Endothelial cell of umbilical vein (primary cell): ENCODE measurements at regions not wholly inside any gene's neighbourhood (a gene's known extent, or its start where the extent isn't known, plus 50 kb on each side); places are given as distances from the start of the nearest gene placed in this dataset.

Source experiments
- BruUV-seq: library from RNA; stranded (reverse); fragments of 400-500 nt; replicated peaks from 2 replicates; lab custom pipeline; 2021; lab: Mats Ljungman, UMichigan
- CTCF ChIA-PET: fragments of 300-600, 350-600 bp; sonication (Branson Sonifier 250); formaldehyde crosslinking; loops from one replicate; lab custom pipeline; 2021; ENCODE audit warnings: antibody characterized with exemption, inconsistent platforms; lab: Charles Lee
- POLR2A ChIA-PET: fragments of 300-600, 350-600 bp; sonication (Branson Sonifier 250); formaldehyde crosslinking; loops from one replicate; lab custom pipeline; 2021; ENCODE audit warnings: antibody characterized with exemption, inconsistent platforms; lab: Charles Lee
- DNase-seq: peaks from one replicate; pipeline ENCODE4 v3.0.0-alpha.2; 2011; ENCODE audit warnings: low read depth, low spot score
- FAIRE-seq: peaks from 2 replicates; lab custom pipeline; 2011; peaks lifted over from hg19 to GRCh38; lab: Jason Lieb, UNC
- H2AFZ ChIP-seq: 2 replicates; pipeline ENCODE4 v1.6.0; 2012; ENCODE audit warnings: low read depth, low read length, control low read depth, inconsistent platforms
- H3K27ac ChIP-seq: 2 replicates; pipeline ENCODE4 v1.5.1; 2011; ENCODE audit warnings: low read depth, mild to moderate bottlenecking, control low read depth, low read length, moderate library complexity; ENCODE audit not compliant: insufficient read depth
- H3K27me3 ChIP-seq, 2 experiments: 2 replicates each; pipeline versions ENCODE4 v1.6.0 to v1.6.1; 2011; ENCODE audit warnings: low read length in 2 of 2, mixed read lengths in 1 of 2; ENCODE audit not compliant: control insufficient read depth in 2 of 2, insufficient read depth in 2 of 2
- H3K36me3 ChIP-seq, 2 experiments: 2 replicates in 1 of 2; 3 replicates in 1 of 2; pipeline ENCODE4 v1.5.1; 2011; ENCODE audit warnings: low read length in 2 of 2, mild to moderate bottlenecking in 1 of 2, moderate library complexity in 1 of 2; ENCODE audit not compliant: control insufficient read depth in 2 of 2, insufficient read depth in 2 of 2; ENCODE audit errors: extremely low read depth in 1 of 2
- H3K4me1 ChIP-seq: 3 replicates; pipeline ENCODE4 v1.5.1; 2011; ENCODE audit warnings: mild to moderate bottlenecking, low read length; ENCODE audit not compliant: control insufficient read depth, insufficient read depth; ENCODE audit errors: extremely low read depth
- H3K4me2 ChIP-seq: 2 replicates; pipeline ENCODE4 v1.6.1; 2011; ENCODE audit warnings: low read length, control low read depth, mixed read lengths; ENCODE audit not compliant: insufficient read depth
- H3K4me3 ChIP-seq, 3 experiments: fragments of 200-600 bp in 1 of 3; sonication (generic), shearing (Covaris generic) in 1 of 3; replicated peaks in 1 of 3; 2 replicates each; pipeline ENCODE4 v1.5.1; 2011 to 2016; ENCODE audit warnings: control low read depth in 3 of 3, low read length in 3 of 3, mild to moderate bottlenecking in 2 of 3, inconsistent platforms in 1 of 3, low read depth in 1 of 3, moderate library complexity in 1 of 3; ENCODE audit not compliant: insufficient read depth in 1 of 3
- H3K79me2 ChIP-seq: 2 replicates; pipeline ENCODE4 v1.6.0; 2012; ENCODE audit warnings: low read length, inconsistent platforms; ENCODE audit not compliant: control insufficient read depth, insufficient read depth
- H3K9ac ChIP-seq: replicated peaks from 2 replicates; pipeline ENCODE3; 2011; ENCODE audit warnings: low read length, control low read depth; ENCODE audit not compliant: insufficient read depth; ENCODE audit errors: extremely low read depth
- H3K9me1 ChIP-seq: replicated peaks from 3 replicates; pipeline ENCODE4 v1.6.0; 2011; ENCODE audit warnings: mild to moderate bottlenecking, low read length; ENCODE audit not compliant: control insufficient read depth, insufficient read depth; ENCODE audit errors: extremely low read depth
- H3K9me3 ChIP-seq: replicated peaks from 2 replicates; pipeline ENCODE4 v1.5.1; 2012; ENCODE audit warnings: low read length, inconsistent platforms; ENCODE audit not compliant: control insufficient read depth, insufficient read depth
- H4K20me1 ChIP-seq: replicated peaks from 2 replicates; pipeline ENCODE3; 2011; ENCODE audit warnings: mild to moderate bottlenecking, low read length; ENCODE audit not compliant: control insufficient read depth, insufficient read depth; ENCODE audit errors: extremely low read depth
- CTCF ChIP-seq, 2 donors: IDR thresholded peaks; 1 replicate in 1 of 2; 2 replicates in 1 of 2; pipeline ENCODE4 v1.5.1; 2011; ENCODE audit warnings: low read length in 2 of 2, mild to moderate bottlenecking in 2 of 2, moderate library complexity in 2 of 2, control low read depth in 1 of 2, inconsistent platforms in 1 of 2, low read depth in 1 of 2; ENCODE audit not compliant: insufficient read depth in 1 of 2; ENCODE audit errors: extremely low read depth in 1 of 2
- EZH2 ChIP-seq: IDR thresholded peaks from 2 replicates; pipeline ENCODE4 v1.6.1; 2012; ENCODE audit warnings: borderline replicate concordance, low read depth, mild to moderate bottlenecking, moderate library complexity, low read length, inconsistent platforms; ENCODE audit not compliant: severe bottlenecking
- FOS ChIP-seq: IDR thresholded peaks from 2 replicates; pipeline ENCODE4 v1.6.1; 2011; ENCODE audit warnings: mild to moderate bottlenecking, low read length, moderate library complexity, borderline replicate concordance; ENCODE audit not compliant: insufficient read depth
- GATA2 ChIP-seq: IDR thresholded peaks from 2 replicates; pipeline ENCODE4 v1.7.0; 2011; ENCODE audit warnings: low read depth, mild to moderate bottlenecking, moderate library complexity, mixed read lengths, low read length; ENCODE audit not compliant: insufficient read length, insufficient read depth
- JUN ChIP-seq: IDR thresholded peaks from 2 replicates; pipeline ENCODE4 v1.6.1; 2011; ENCODE audit warnings: borderline replicate concordance, low read depth; ENCODE audit not compliant: insufficient read length, insufficient read depth
- MAX ChIP-seq: IDR thresholded peaks from 2 replicates; pipeline ENCODE4 v1.6.1; 2011; ENCODE audit not compliant: insufficient read depth, insufficient read length
- MYC ChIP-seq: IDR thresholded peaks from one replicate; pipeline ENCODE4 v1.6.1; 2011; ENCODE audit warnings: mild to moderate bottlenecking, low read depth, low read length
- POLR2A ChIP-seq: IDR thresholded peaks from 2 replicates; pipeline ENCODE4 v1.6.1; 2012; ENCODE audit warnings: low read depth, mild to moderate bottlenecking, control low read depth, low read length
- POLR2AphosphoS5 ChIP-seq: IDR thresholded peaks from 2 replicates; pipeline ENCODE4 v1.6.1; 2012; ENCODE audit warnings: low read depth, mild to moderate bottlenecking, control low read depth, low read length, moderate library complexity; ENCODE audit not compliant: insufficient read depth
- dilution Hi-C: fragments of 300-500 bp; cut with MboI; formaldehyde crosslinking; loops from one replicate; pipeline ENCODE4 v1.15.0; 2019; ENCODE audit warnings: low sequenced_read_pairs; ENCODE audit not compliant: extremely low pct_ligation_motif_present
- intact Hi-C: fragments of 100-400 bp; cut with micrococcal nuclease; formaldehyde crosslinking; loops from one replicate; pipeline ENCODE4 v1.10.0; 2022

DNA sequence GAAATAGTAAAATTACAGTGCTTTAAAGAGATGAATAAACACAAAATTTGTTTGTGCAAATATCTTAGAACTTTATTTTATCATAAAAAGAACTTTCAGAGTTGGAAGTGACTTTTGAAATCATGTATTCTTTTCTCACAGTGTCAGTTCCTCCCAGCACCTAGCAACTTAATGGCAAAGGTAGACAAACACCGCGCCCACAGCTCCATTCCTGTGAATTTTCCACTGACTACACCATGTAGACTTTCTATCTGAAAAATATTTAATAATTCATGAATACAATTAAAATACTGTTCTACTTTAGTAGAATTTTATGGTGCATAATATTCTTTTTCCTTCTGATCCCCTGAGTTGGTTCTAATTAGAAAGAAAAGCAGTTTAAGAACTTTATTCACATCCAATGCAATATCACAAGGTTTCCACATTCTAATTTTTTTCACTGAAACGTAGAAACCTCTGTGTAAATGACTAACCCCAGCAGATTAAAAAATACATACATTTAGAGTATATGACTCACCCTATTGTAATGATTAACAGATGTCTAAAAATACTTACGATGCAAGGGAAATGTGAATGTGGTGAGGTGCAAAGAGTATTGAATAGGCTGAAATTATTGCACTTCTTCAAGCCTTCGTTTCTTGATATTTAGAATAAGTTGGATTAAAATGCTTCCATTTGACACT lies 218.2 kb upstream of the CCDC179 start:
- ChIA-PET POLR2A (no interaction called here), CTCF (interaction anchor here (1.2 kb wide), 1 partner anchor 23 kb away, joined by 3 read pairs; no protein-coding TSS in a partner anchor)
- no peak for FAIRE-seq
- Histone ChIP-seq H3K4me2 (no peak overlapping the region), H3K9me1 (no peaks in the 10 kb centered on the region), H3K36me3 (no peaks in the 10 kb centered on the region), H3K9ac (no peak overlapping the region), H2AFZ (no peak overlapping the region), H3K79me2 (no peaks in the 10 kb centered on the region), H3K4me1 (no peaks in the 10 kb centered on the region), H4K20me1 (no peaks in the 10 kb centered on the region), H3K4me3 (no peak overlapping the region), H3K9me3 (no peaks in the 10 kb centered on the region), H3K27me3 (no peaks in the 10 kb centered on the region), H3K27ac (no peak overlapping the region)
- intact Hi-C loops (no loop called here), dilution Hi-C loops (no loop called here)
- DNase-seq = peak; percentile 28
- BruUV-seq = no TSS peak
- TF ChIP-seq FOS (peak; percentile 66), POLR2AphosphoS5 (no peak), MYC (no peak), JUN (peak; percentile 78)

DNA sequence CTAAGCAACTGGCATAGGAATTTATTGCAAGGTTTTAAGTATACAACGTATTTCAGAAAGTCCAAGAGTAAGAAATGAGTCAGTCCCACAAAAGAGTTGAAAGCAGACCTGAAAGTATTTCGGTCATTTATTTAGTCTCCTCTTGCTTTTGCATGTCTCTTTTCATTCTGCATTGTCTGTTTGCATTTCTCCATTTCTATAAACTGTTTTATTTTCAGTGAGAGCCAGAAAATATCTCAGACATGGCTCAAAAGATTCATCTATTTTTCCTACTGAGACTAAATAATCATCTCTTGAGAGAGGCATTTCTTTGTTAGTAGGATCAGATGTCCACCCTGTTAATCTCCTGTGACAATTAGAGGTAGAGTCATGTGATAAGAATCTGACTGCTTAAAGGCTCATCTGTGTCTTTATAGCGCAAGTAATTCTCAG lies 219.1 kb upstream of the CCDC179 start:
- Histone ChIP-seq H3K4me2 (no peak overlapping the region), H3K9ac (no peak overlapping the region), H3K9me3 (no peaks in the 10 kb centered on the region), H4K20me1 (no peaks in the 10 kb centered on the region), H3K4me1 (no peaks in the 10 kb centered on the region), H3K4me3 (no peak overlapping the region), H3K79me2 (no peaks in the 10 kb centered on the region), H3K27me3 (no peaks in the 10 kb centered on the region), H3K9me1 (no peaks in the 10 kb centered on the region), H3K27ac (no peak overlapping the region), H2AFZ (no peak overlapping the region), H3K36me3 (no peaks in the 10 kb centered on the region)
- no TSS peak for BruUV-seq
- dilution Hi-C loops = no loop called here
- DNase-seq (no peak), FAIRE-seq (no peak)
- CTCF ChIA-PET = no interaction called here
- intact Hi-C loops = no loop called here
- TF ChIP-seq CTCF (IDR thresholded peaks at IDR 0.05; ENCODE audit: extremely low read depth in 1 of 2, insufficient read depth in 1 of 2, low read depth in 1 of 2, low read length in 2 of 2) (no peak), MYC (no peak), FOS (no peak), GATA2 (no peak), JUN (no peak), POLR2AphosphoS5 (no peak), EZH2 (no peak), POLR2A (no peak), MAX (no peak)
- POLR2A ChIA-PET = no interaction called here
